H9 (cell line): ENCODE measurements at regions not wholly inside any gene's neighbourhood (a gene's known extent, or its start where the extent isn't known, plus 50 kb on each side); places are given as distances from the start of the nearest gene placed in this dataset.

Source experiments
- DNase-seq: peaks from one replicate; pipeline ENCODE4 v3.0.0-alpha.2; 2017
- H2AFZ ChIP-seq: one replicate; pipeline ENCODE4 v1.6.1; 2013; ENCODE audit warnings: mild to moderate bottlenecking, low read length, control low read depth, moderate library complexity
- H2AK5ac ChIP-seq: 2 replicates; pipeline ENCODE4 v1.6.1; 2013; ENCODE audit warnings: low read length, control low read depth, mixed read lengths; ENCODE audit not compliant: insufficient read length
- H2BK120ac ChIP-seq: one replicate; pipeline ENCODE4 v1.6.1; 2013; ENCODE audit warnings: low read depth, mild to moderate bottlenecking, low read length, control low read depth, inconsistent platforms; ENCODE audit not compliant: poor library complexity, severe bottlenecking
- H2BK12ac ChIP-seq: 2 replicates; pipeline ENCODE4 v1.6.1; 2013; ENCODE audit warnings: low read length, control low read depth, mixed read lengths, low read depth; ENCODE audit not compliant: insufficient read length
- H2BK15ac ChIP-seq: 2 replicates; pipeline ENCODE4 v1.6.1; 2013; ENCODE audit warnings: low read depth, low read length, control low read depth
- H2BK20ac ChIP-seq: one replicate; pipeline ENCODE4 v1.6.1; 2013; ENCODE audit warnings: low read depth, mild to moderate bottlenecking, low read length, control low read depth, inconsistent platforms; ENCODE audit not compliant: poor library complexity, severe bottlenecking
- H2BK5ac ChIP-seq: 2 replicates; pipeline ENCODE4 v1.6.1; 2013; ENCODE audit warnings: low read length, control low read depth, mixed read lengths; ENCODE audit not compliant: insufficient read length
- H3K14ac ChIP-seq: 2 replicates; pipeline ENCODE4 v1.6.1; 2013; ENCODE audit warnings: low read length, control low read depth; ENCODE audit not compliant: insufficient read depth
- H3K18ac ChIP-seq: 2 replicates; pipeline ENCODE4 v1.6.1; 2013; ENCODE audit warnings: low read depth, mild to moderate bottlenecking, mixed read lengths, low read length, control low read depth; ENCODE audit not compliant: insufficient read length
- H3K23ac ChIP-seq: 2 replicates; pipeline ENCODE4 v1.6.1; 2013; ENCODE audit warnings: low read length, control low read depth, mixed read lengths, low read depth; ENCODE audit not compliant: insufficient read length
- H3K23me2 ChIP-seq: 2 replicates; pipeline ENCODE4 v1.6.1; 2013; ENCODE audit warnings: low read depth, mild to moderate bottlenecking, mixed read lengths, low read length, control low read depth; ENCODE audit not compliant: insufficient read length, poor library complexity, severe bottlenecking
- H3K27ac ChIP-seq: 2 replicates; pipeline ENCODE4 v1.5.1; 2013; ENCODE audit warnings: low read length, control low read depth, mixed read lengths, low read depth; ENCODE audit not compliant: insufficient read length
- H3K27me3 ChIP-seq: 2 replicates; pipeline ENCODE4 v1.6.1; 2013; ENCODE audit warnings: low read length, control low read depth, inconsistent platforms; ENCODE audit not compliant: insufficient read depth
- H3K4ac ChIP-seq: 2 replicates; pipeline ENCODE4 v1.6.1; 2013; ENCODE audit warnings: low read depth, mild to moderate bottlenecking, control low read depth, inconsistent platforms, low read length, moderate library complexity
- H3K4me1 ChIP-seq: 2 replicates; pipeline ENCODE4 v1.6.1; 2013; ENCODE audit warnings: low read length, control low read depth, inconsistent platforms; ENCODE audit not compliant: insufficient read depth
- H3K4me2 ChIP-seq: 2 replicates; pipeline ENCODE4 v1.6.1; 2013; ENCODE audit warnings: low read length, control low read depth, mixed read lengths; ENCODE audit not compliant: insufficient read length, insufficient read depth
- H3K56ac ChIP-seq: 2 replicates; pipeline ENCODE4 v1.6.1; 2013; ENCODE audit warnings: low read depth, mild to moderate bottlenecking, mixed read lengths, low read length, control low read depth; ENCODE audit not compliant: insufficient read length
- H3K79me1 ChIP-seq: 2 replicates; pipeline ENCODE4 v1.6.1; 2013; ENCODE audit warnings: low read depth, mild to moderate bottlenecking, moderate library complexity, low read length, control low read depth, inconsistent platforms; ENCODE audit not compliant: insufficient read depth, poor library complexity, severe bottlenecking
- H3K79me2 ChIP-seq: 2 replicates; pipeline ENCODE4 v1.6.1; 2013; ENCODE audit warnings: low read length, control low read depth, inconsistent platforms; ENCODE audit not compliant: insufficient read depth
- H3K9ac ChIP-seq: 2 replicates; pipeline ENCODE4 v1.6.1; 2013; ENCODE audit warnings: low read length, control low read depth, mixed read lengths; ENCODE audit not compliant: insufficient read length; ENCODE audit errors: extremely low read depth
- H3K9me3 ChIP-seq: one replicate; pipeline ENCODE4 v1.6.1; 2013; ENCODE audit warnings: low read depth, low read length, inconsistent platforms; ENCODE audit not compliant: control insufficient read depth
- H3T11ph ChIP-seq: one replicate; pipeline ENCODE4 v1.6.1; 2013; ENCODE audit warnings: mild to moderate bottlenecking, low read length, control low read depth, inconsistent platforms
- H4K20me1 ChIP-seq: one replicate; pipeline ENCODE4 v1.6.1; 2013; ENCODE audit not compliant: control insufficient read depth, insufficient read length, insufficient read depth
- H4K5ac ChIP-seq: 2 replicates; pipeline ENCODE4 v1.6.1; 2013; ENCODE audit warnings: low read depth, mild to moderate bottlenecking, mixed read lengths, low read length, control low read depth; ENCODE audit not compliant: insufficient read length
- H4K8ac ChIP-seq: replicated peaks from 2 replicates; pipeline ENCODE4 v1.6.1; 2013; ENCODE audit warnings: low read length, control low read depth, mixed read lengths, low read depth; ENCODE audit not compliant: insufficient read length
- H4K91ac ChIP-seq: 2 replicates; pipeline ENCODE4 v1.6.1; 2013; ENCODE audit warnings: low read depth, mild to moderate bottlenecking, moderate library complexity, mixed read lengths, low read length, control low read depth; ENCODE audit not compliant: insufficient read length
- H3K27ac Mint-ChIP-seq, 3 experiments: 2 replicates in 2 of 3; 3 replicates in 1 of 3; pipeline ENCODE4 v1.8.0; 2020 to 2021; ENCODE audit warnings: mixed read lengths in 3 of 3, mild to moderate bottlenecking in 1 of 3, moderate library complexity in 1 of 3
- H3K27me3 Mint-ChIP-seq: 2 replicates; pipeline ENCODE4 v1.8.0; 2021; ENCODE audit warnings: low read depth, mild to moderate bottlenecking, moderate library complexity, mixed read lengths
- H3K36me3 Mint-ChIP-seq, 3 experiments: 2 replicates in 2 of 3; 3 replicates in 1 of 3; pipeline ENCODE4 v1.8.0; 2020 to 2021; ENCODE audit warnings: low read depth in 3 of 3, mixed read lengths in 3 of 3; ENCODE audit not compliant: insufficient read depth in 1 of 3
- H3K4me1 Mint-ChIP-seq, 2 experiments: 2 replicates each; pipeline ENCODE4 v1.8.0; 2020; ENCODE audit warnings: mixed read lengths in 2 of 2
- H3K4me3 Mint-ChIP-seq, 2 experiments: 2 replicates in 1 of 2; 3 replicates in 1 of 2; pipeline ENCODE4 v1.8.0; 2020 to 2021; ENCODE audit warnings: mild to moderate bottlenecking in 2 of 2, mixed read lengths in 2 of 2, moderate library complexity in 1 of 2
- H3K9me3 Mint-ChIP-seq, 2 experiments: 2 replicates in 1 of 2; 3 replicates in 1 of 2; pipeline ENCODE4 v1.8.0; 2020; ENCODE audit warnings: mild to moderate bottlenecking in 2 of 2, mixed read lengths in 2 of 2, moderate library complexity in 1 of 2
- WGBS: extraction: QIAGEN DNeasy Blood & Tissue Kit; methylation state at CpG from one replicate; pipeline ENCODE4 v1.1.7; 2013; ENCODE audit warnings: missing lambda C conversion rate, low lambda C conversion rate, mixed read lengths; ENCODE audit not compliant: insufficient read length; ENCODE audit errors: extremely low coverage; 5-methylcytosine and 5-hydroxymethylcytosine counted together
- TF ChIP-seq, protein P1 (sequence below): fragments of 200-600 bp; sonication (generic); conservative IDR thresholded peaks from 3 replicates; pipeline ENCODE4 v1.8.0; 2021; ENCODE audit warnings: antibody characterized with exemption, mild to moderate bottlenecking

DNA sequence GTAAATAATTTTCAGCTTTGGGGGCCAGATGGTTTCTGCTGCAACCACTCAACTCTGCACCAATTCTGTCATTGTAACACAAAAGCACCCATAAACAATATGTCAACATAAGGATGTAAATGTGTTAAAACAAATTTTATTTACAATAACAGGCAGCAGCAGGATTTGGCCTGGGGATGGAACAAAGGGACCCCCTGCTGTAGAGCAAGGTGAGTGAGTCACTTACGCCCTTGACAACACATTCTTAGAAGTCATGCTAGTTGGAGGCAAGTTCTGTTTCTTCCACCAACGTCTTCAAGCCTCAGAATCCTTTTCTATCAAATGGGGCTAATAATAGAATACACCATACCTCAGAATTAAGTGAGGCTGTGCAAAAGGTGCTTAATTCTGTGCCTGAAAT is 610.2 kb upstream of the SYT4 start:
- Histone ChIP-seq H3K79me2 (no peaks in the 10 kb centered on the region), H2BK5ac (no peak overlapping the region), H2BK15ac (no peak overlapping the region), H3T11ph (no peak overlapping the region), H3K4me2 (no peak overlapping the region), H2BK20ac (no peak overlapping the region), H2BK120ac (no peak overlapping the region), H3K9ac (no peak overlapping the region), H3K14ac (no peak overlapping the region), H3K79me1 (no peaks in the 10 kb centered on the region), H2AK5ac (no peak overlapping the region), H3K56ac (no peak overlapping the region), H3K23ac (no peak overlapping the region), H3K23me2 (no peaks in the 10 kb centered on the region), H3K4ac (no peak overlapping the region), H4K8ac (no peak overlapping the region), H4K5ac (no peak overlapping the region), H4K20me1 (no peaks in the 10 kb centered on the region), H3K4me1 (no peaks in the 10 kb centered on the region; the same call in 1 of the 2 replicates), H2BK12ac (no peak overlapping the region), H2AFZ (no peak overlapping the region), H3K9me3 (no peaks in the 10 kb centered on the region), H3K27ac (no peak overlapping the region), H3K27me3 (no peaks in the 10 kb centered on the region), H3K18ac (no peak overlapping the region), H4K91ac (no peak overlapping the region)
- peaks cover 17 to 21% of the 10 kb centered on the region in 2 experiments for H3K4me1 Mint-ChIP-seq
- H3K9me3 Mint-ChIP-seq = peaks cover 0 to 7% of the 10 kb centered on the region in 2 experiments; a peak in 2 of 5 replicates
- peak; percentile 41 for DNase-seq
- TF ChIP-seq, protein P1, sequence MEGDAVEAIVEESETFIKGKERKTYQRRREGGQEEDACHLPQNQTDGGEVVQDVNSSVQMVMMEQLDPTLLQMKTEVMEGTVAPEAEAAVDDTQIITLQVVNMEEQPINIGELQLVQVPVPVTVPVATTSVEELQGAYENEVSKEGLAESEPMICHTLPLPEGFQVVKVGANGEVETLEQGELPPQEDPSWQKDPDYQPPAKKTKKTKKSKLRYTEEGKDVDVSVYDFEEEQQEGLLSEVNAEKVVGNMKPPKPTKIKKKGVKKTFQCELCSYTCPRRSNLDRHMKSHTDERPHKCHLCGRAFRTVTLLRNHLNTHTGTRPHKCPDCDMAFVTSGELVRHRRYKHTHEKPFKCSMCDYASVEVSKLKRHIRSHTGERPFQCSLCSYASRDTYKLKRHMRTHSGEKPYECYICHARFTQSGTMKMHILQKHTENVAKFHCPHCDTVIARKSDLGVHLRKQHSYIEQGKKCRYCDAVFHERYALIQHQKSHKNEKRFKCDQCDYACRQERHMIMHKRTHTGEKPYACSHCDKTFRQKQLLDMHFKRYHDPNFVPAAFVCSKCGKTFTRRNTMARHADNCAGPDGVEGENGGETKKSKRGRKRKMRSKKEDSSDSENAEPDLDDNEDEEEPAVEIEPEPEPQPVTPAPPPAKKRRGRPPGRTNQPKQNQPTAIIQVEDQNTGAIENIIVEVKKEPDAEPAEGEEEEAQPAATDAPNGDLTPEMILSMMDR = no peak
- no CpG with 5 or more reads among the region's 2 CpGs for WGBS
- H3K36me3 Mint-ChIP-seq = peaks cover 0 to 7% (median 2%) of the 10 kb centered on the region in 3 experiments; a peak in 1 of 7 replicates
- H3K4me3 Mint-ChIP-seq = no peak overlapping the region
- no peak overlapping the region for H3K27ac Mint-ChIP-seq
- no peaks in the 10 kb centered on the region for H3K27me3 Mint-ChIP-seq
